Stimulated activated naive CD8-positive, alpha-beta T cell treated with anti-CD3 and anti-CD28 coated beads, Interleukin-15, amount 100 ng/mL, for 72 hours (primary cell): ENCODE measurements at regions not wholly inside any gene's neighbourhood (a gene's known extent, or its start where the extent isn't known, plus 50 kb on each side); places are given as distances from the start of the nearest gene placed in this dataset.
A peak's percentile ranks its signal among the peaks of the same experiment; 100 is the strongest.
"Not testable (repeated sequence)": the region's sequence is repeated elsewhere in the genome, so short reads cannot be mapped to it uniquely, and the experiment has no call there.

ENCODE experiments used
- ATAC-seq: fragments of 150-1000 bp; cut with Tn5 transposase; 2 replicates; pipeline ENCODE4 v1.10.0; 2021; ENCODE audit warnings: mild to moderate bottlenecking, moderate library complexity
- DNase-seq, 2 donors: peaks; one replicate each; pipeline ENCODE4 v3.0.0; 2021 to 2022
- H3K27ac Mint-ChIP-seq, 2 donors: one replicate each; pipeline ENCODE4 v1.8.0; 2022; ENCODE audit warnings: mild to moderate bottlenecking in 2 of 2, mixed read lengths in 2 of 2, moderate library complexity in 2 of 2
- H3K27me3 Mint-ChIP-seq: one replicate; pipeline ENCODE4 v1.8.0; 2022; ENCODE audit warnings: mixed read lengths
- H3K4me1 Mint-ChIP-seq: one replicate; pipeline ENCODE4 v1.8.0; 2022; ENCODE audit warnings: mild to moderate bottlenecking, mixed read lengths
- H3K4me3 Mint-ChIP-seq, 2 donors: one replicate each; pipeline ENCODE4 v1.8.0; 2022; ENCODE audit warnings: mild to moderate bottlenecking in 2 of 2, mixed read lengths in 2 of 2, moderate library complexity in 1 of 2
- H3K9me3 Mint-ChIP-seq, 2 donors: one replicate each; pipeline ENCODE4 v1.8.0; 2022; ENCODE audit warnings: mixed read lengths in 2 of 2

DNA sequence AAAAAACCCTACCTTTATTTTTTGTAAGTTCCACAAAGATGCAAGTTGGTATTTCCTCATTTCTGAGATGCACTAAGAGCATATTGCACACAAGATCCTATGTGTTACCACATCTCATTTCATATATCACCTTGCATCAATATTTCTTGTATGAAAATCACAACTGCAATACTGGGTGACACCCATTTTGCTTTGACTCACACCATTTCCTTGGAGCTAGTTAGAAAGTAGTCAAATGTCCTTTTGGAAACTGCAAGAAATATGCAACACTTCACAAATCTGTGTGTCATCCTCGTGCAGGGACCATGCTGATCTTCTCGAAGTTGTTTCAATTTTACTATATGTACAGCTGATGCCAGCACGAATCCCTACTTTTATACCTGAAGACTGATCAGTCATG is 94.6 kb upstream of the ACBD5 start:
- not testable (repeated sequence) for ATAC-seq

GRCh38 chr10:27330074-27330473 is 89.5 kb upstream of the ACBD5 start:
- ATAC-seq, result no peak
- peaks cover 19% of the 10 kb centered on the region for H3K27me3 Mint-ChIP-seq
- H3K4me1 Mint-ChIP-seq, result no peaks in the 10 kb centered on the region
- H3K4me3 Mint-ChIP-seq, result no peak overlapping the region
- H3K9me3 Mint-ChIP-seq, result no peaks in the 10 kb centered on the region
- peak overlapping the region in 1 of 2 donors; percentile 38 for H3K27ac Mint-ChIP-seq
- no peak for DNase-seq

More for the DNA sequence above, 94.6 kb upstream of the ACBD5 start:
- H3K27me3 Mint-ChIP-seq, result peaks cover 14% of the 10 kb centered on the region
- H3K4me3 Mint-ChIP-seq, H3K9me3 Mint-ChIP-seq, H3K4me1 Mint-ChIP-seq, H3K27ac Mint-ChIP-seq, DNase-seq: not testable (repeated sequence)

DNA sequence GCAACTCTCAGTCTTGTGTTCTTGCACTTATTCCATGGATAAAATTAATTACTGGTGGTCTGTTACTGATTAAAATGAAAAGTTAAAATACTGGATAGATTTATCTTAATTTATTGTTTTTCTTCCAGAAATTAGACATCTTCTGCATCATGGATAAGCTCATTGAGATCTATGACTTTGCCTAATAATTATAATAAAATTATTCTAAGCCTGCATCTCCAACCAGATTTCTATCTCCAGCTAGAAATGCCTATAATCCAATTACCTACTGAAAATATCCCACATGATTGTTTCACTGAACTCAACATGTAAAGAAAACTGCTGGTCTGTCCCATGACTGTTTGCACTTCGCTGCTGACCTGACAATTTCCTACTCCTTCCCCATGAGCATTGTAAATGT is 88.3 kb upstream of the ACBD5 start:
- DNase-seq, result no peak
- Mint-ChIP-seq H3K4me1 (no peaks in the 10 kb centered on the region), H3K4me3 (no peak overlapping the region), H3K9me3 (no peaks in the 10 kb centered on the region), H3K27me3 (peaks cover 19% of the 10 kb centered on the region), H3K27ac (no peak overlapping the region)
- ATAC-seq, result no peak

DNA sequence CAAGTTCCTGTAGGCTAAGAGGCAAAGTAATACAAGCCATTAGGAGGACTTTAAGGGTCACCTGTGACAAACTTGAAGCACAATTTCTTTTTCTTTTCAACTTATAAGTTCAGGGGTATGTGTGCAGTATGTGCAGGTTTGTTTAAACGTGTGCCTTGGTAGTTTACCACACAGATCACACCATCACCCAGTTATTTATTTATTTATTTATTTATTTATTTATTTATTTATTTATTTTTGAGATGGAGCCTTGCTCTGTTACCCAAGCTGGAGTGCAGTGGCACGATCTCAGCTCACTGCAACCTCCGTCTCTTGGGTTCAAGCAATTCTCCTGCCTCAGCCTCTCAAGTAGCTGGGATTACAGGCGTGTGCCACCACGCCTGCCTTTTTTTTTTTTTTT is 86.2 kb upstream of the ACBD5 start:
- ATAC-seq, H3K9me3 Mint-ChIP-seq, H3K27ac Mint-ChIP-seq, DNase-seq, H3K4me3 Mint-ChIP-seq, H3K4me1 Mint-ChIP-seq: not testable (repeated sequence)
- H3K27me3 Mint-ChIP-seq, result peaks cover 19% of the 10 kb centered on the region

DNA sequence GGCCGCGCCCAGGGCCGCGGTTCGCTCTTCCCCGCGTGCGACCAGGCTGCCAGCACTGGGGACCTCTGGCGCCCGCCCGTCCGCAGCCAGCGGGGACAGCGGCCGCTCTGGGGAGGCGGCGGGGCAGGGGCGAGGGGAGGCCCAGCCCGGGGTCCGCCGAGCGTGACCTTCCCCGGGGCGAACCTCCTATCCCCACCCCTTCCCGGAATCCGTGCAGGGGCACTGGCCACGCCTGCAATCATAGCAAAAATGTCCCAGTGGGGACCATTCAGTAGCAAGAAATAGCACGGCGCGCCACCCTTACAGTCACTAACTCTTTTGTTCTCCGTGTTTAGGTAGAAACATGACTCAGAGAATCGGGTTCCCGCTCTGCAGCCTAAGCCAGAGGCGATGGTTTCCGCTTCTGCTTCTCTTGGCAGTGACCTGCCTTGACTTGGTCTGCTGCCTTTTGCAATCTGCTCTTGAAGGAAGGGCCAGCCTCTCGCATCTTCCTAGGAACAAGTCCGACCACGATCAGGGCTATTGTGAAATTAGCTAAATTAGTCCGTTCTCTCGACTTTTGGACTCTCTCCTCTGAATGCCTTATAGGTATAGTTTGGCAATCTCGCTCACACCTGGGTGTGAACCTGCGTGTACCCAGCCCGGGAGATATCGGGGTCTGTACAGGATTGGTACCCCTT is 79.3 kb upstream of the ACBD5 start:
- Mint-ChIP-seq H3K27me3 (peaks cover 23% of the 10 kb centered on the region), H3K4me3 (peak overlapping the region; percentile 56 to 62), H3K9me3 (no peaks in the 10 kb centered on the region), H3K27ac (peak overlapping the region in 1 of 2 donors; percentile 72), H3K4me1 (no peaks in the 10 kb centered on the region)
- DNase-seq (no peak), ATAC-seq (peak; percentile 69)

GRCh38 chr10:27319139-27319538 is 78.5 kb upstream of the ACBD5 start:
- not testable (repeated sequence) for H3K27ac Mint-ChIP-seq, H3K4me1 Mint-ChIP-seq, ATAC-seq, H3K9me3 Mint-ChIP-seq, DNase-seq
- Mint-ChIP-seq H3K27me3 (peaks cover 23% of the 10 kb centered on the region), H3K4me3 (peak overlapping the region in 1 of 2 donors; percentile 49)

GRCh38 chr10:27315082-27315481 is 74.5 kb upstream of the ACBD5 start:
- ATAC-seq, H3K4me1 Mint-ChIP-seq, H3K27ac Mint-ChIP-seq, H3K4me3 Mint-ChIP-seq, DNase-seq, H3K9me3 Mint-ChIP-seq: not testable (repeated sequence)
- peaks cover 18% of the 10 kb centered on the region for H3K27me3 Mint-ChIP-seq

- ATAC-seq, DNase-seq, H3K4me3 Mint-ChIP-seq, H3K27me3 Mint-ChIP-seq, H3K27ac Mint-ChIP-seq, H3K9me3 Mint-ChIP-seq, H3K4me1 Mint-ChIP-seq: not testable (repeated sequence)
These were observed 73.0 kb upstream of the ACBD5 start for GRCh38 chr10:27313586-27313985.

DNA sequence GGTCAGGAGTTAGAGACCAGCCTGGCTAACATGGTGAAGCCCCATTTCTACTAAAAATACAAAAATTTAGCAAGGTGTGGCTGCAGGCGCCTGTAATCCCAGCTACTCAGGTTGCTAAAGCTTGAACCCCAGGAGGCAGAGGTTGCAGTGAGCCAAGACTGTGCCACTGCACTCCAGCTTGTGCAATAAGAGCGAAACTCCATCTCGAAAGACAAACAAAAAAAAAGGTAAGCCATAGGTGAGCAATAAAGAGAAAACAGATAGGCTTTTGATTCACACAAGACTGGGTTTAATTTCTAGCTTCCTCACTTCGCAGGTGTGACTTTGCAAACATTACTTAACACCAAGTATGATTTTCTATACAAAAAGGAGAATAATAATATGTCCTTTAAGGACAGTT is 72.3 kb upstream of the ACBD5 start:
- Mint-ChIP-seq H3K4me3 (no peak overlapping the region), H3K4me1 (no peaks in the 10 kb centered on the region), H3K27ac (peak overlapping the region in 1 of 2 donors; percentile 46), H3K27me3 (peaks cover 3% of the 10 kb centered on the region), H3K9me3 (no peaks in the 10 kb centered on the region)
- no peak for ATAC-seq
- no peak for DNase-seq

- not testable (repeated sequence) for ATAC-seq, H3K4me1 Mint-ChIP-seq, H3K4me3 Mint-ChIP-seq, DNase-seq, H3K27ac Mint-ChIP-seq, H3K9me3 Mint-ChIP-seq, H3K27me3 Mint-ChIP-seq
These were observed 71.2 kb upstream of the ACBD5 start for GRCh38 chr10:27311809-27312208.

- peaks cover 16% of the 10 kb centered on the region for H3K27me3 Mint-ChIP-seq
These were observed 57.9 kb upstream of the ACBD5 start for GRCh38 chr10:27298522-27298850.

GRCh38 chr10:27297844-27298521 is 57.4 kb upstream of the ACBD5 start:
- ATAC-seq (peak; percentile 49), DNase-seq (no peak)
- Mint-ChIP-seq H3K27me3 (peaks cover 16% of the 10 kb centered on the region), H3K9me3 (no peaks in the 10 kb centered on the region), H3K27ac (no peak overlapping the region), H3K4me3 (no peak overlapping the region), H3K4me1 (no peaks in the 10 kb centered on the region)

More at GRCh38 chr10:27298522-27298850, 57.9 kb upstream of the ACBD5 start:
- not testable (repeated sequence) for H3K9me3 Mint-ChIP-seq, H3K4me3 Mint-ChIP-seq, H3K4me1 Mint-ChIP-seq, H3K27ac Mint-ChIP-seq, DNase-seq, ATAC-seq

DNA sequence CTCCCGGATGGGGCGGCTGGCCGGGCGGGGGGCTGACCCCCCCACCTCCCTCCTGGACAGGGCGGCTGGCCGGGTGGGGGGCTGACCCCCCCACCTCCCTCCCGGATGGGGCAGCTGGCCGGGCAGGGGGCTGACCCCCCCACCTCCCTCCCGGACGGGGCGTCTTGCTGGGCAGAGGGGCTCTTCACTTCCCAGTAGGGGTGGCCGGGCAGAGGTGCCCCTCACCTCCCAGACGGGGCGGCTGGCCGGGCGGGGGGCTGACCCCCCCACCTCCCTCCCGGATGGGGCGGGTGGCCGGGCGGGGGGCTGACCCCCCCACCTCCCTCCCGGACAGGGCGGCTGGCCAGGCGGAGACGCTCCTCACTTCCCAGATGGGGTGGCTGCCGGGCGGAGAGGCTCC is 55.7 kb upstream of the ACBD5 start:
- not testable (repeated sequence) for H3K4me1 Mint-ChIP-seq, H3K9me3 Mint-ChIP-seq, DNase-seq, H3K27ac Mint-ChIP-seq, H3K4me3 Mint-ChIP-seq, ATAC-seq
- peaks cover 14% of the 10 kb centered on the region for H3K27me3 Mint-ChIP-seq

GRCh38 chr10:27291253-27291895 is 50.8 kb upstream of the ACBD5 start:
- not testable (repeated sequence) for H3K27me3 Mint-ChIP-seq, DNase-seq, H3K9me3 Mint-ChIP-seq
- H3K27ac Mint-ChIP-seq, result peak overlapping the region; percentile 71 to 88
- peaks cover 12% of the 10 kb centered on the region for H3K4me1 Mint-ChIP-seq
- peak; percentile 57 for ATAC-seq
- peak overlapping the region; percentile 65 to 76 for H3K4me3 Mint-ChIP-seq
